Body of pancreas (tissue), 4 donors: ENCODE measurements at regions not wholly inside any gene's neighbourhood (a gene's known extent, or its start where the extent isn't known, plus 50 kb on each side); places are given as distances from the start of the nearest gene placed in this dataset.

Experiments used
- POLR2A ChIP-seq, 3 donors: fragments of 450-650 bp; IDR thresholded peaks; one replicate each; pipeline ENCODE4 v1.6.1; 2016; ENCODE audit warnings: antibody characterized with exemption in 3 of 3, mild to moderate bottlenecking in 2 of 3
- TF ChIP-seq, protein P1 (sequence below), 7 experiments: fragments of 450-650 bp in 4 of 7; fragments of 200-600 bp in 3 of 7; sonication (generic) in 3 of 7; IDR thresholded peaks; one replicate each; pipeline ENCODE4 v1.5.1; 2016 to 2019; ENCODE audit warnings: antibody characterized with exemption in 7 of 7

DNA sequence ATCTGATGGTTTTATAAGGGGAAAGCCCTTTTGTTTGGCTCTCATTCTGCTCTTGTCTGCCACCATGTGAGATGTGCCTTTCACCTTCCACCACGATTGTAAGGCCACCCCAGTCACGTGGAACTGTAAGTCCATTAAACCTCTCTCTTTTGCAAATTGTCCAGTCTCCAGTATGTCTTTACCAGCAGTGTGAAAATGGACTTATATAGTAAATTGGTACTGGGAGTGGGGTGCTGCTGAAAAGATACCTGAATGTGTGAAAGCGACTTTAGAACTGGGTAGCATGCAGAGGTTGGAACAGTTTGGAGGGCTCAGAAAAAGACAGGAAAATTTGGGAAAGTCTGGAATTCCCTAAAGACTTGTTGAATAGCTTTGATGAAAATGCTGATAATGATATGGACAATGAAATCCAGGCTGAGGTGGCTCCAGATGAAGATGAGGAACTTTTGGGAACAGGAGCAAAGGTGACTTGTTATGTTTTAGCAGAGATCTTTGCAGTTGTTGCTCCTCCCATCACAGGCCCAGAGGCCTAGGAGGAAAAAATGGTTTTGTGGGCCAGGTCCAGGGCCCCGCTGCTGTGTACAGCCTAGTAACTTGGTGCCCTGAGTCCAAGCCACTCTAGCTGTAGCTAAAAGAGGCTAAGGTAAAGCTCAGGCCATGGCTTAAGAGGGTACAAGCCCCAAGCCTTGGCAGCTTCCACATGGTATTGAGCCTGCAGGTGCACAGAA lies 275.7 kb upstream of the NPSR1 start:
- TF ChIP-seq, protein P1, sequence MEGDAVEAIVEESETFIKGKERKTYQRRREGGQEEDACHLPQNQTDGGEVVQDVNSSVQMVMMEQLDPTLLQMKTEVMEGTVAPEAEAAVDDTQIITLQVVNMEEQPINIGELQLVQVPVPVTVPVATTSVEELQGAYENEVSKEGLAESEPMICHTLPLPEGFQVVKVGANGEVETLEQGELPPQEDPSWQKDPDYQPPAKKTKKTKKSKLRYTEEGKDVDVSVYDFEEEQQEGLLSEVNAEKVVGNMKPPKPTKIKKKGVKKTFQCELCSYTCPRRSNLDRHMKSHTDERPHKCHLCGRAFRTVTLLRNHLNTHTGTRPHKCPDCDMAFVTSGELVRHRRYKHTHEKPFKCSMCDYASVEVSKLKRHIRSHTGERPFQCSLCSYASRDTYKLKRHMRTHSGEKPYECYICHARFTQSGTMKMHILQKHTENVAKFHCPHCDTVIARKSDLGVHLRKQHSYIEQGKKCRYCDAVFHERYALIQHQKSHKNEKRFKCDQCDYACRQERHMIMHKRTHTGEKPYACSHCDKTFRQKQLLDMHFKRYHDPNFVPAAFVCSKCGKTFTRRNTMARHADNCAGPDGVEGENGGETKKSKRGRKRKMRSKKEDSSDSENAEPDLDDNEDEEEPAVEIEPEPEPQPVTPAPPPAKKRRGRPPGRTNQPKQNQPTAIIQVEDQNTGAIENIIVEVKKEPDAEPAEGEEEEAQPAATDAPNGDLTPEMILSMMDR (IDR thresholded peaks at IDR 0.05), result no peak
- TF ChIP-seq POLR2A (IDR thresholded peaks at IDR 0.05), result no peak
